ENCODE measurements at regions not wholly inside any gene's neighbourhood (a gene's known extent, or its start where the extent isn't known, plus 50 kb on each side); places are given as distances from the start of the nearest gene placed in this dataset.

- no peaks in the 10 kb centered on the region for H3K27me3 ChIP-seq (ENCODE audit: insufficient read depth, low read length)
- no peaks in the 10 kb centered on the region for H3K4me1 ChIP-seq (ENCODE audit: insufficient read depth, low read length)
- no peaks in the 10 kb centered on the region for H3K36me3 ChIP-seq (ENCODE audit: insufficient read depth, low read length)
- no peaks in the 10 kb centered on the region for H3K9me3 ChIP-seq (ENCODE audit: low read depth, low read length)
- no peaks in the 10 kb centered on the region for H4K20me1 ChIP-seq (ENCODE audit: insufficient read depth, low read length)
- H3K79me2 ChIP-seq (ENCODE audit: insufficient read depth, low read length), result no peaks in the 10 kb centered on the region
- H3K4me3 ChIP-seq (ENCODE audit: insufficient read depth, low read length), result no peak overlapping the region
- no peak overlapping the region for H2AFZ ChIP-seq (ENCODE audit: low read length)
- no peak overlapping the region for H3K27ac ChIP-seq (ENCODE audit: low read depth, low read length)
- no peak overlapping the region for H3K4me2 ChIP-seq (ENCODE audit: insufficient read depth, low read length)
- DNase-seq (ENCODE audit: insufficient read length, low spot score, missing footprints), result no peak
- no peak for TF ChIP-seq CTCF (IDR thresholded peaks at IDR 0.05; ENCODE audit: extremely low read depth, low read depth, low read length)
These were observed 1302.5 kb upstream of the TENM3 start for GRCh38 chr4:180940680-180941079.

- H2AFZ ChIP-seq (ENCODE audit: low read length), result no peak overlapping the region
- H3K27ac ChIP-seq (ENCODE audit: low read depth, low read length), result no peak overlapping the region
- H3K4me2 ChIP-seq (ENCODE audit: insufficient read depth, low read length), result no peak overlapping the region
- H3K27me3 ChIP-seq (ENCODE audit: insufficient read depth, low read length), result no peaks in the 10 kb centered on the region
- no peaks in the 10 kb centered on the region for H3K36me3 ChIP-seq (ENCODE audit: insufficient read depth, low read length)
- no peaks in the 10 kb centered on the region for H3K79me2 ChIP-seq (ENCODE audit: insufficient read depth, low read length)
- no peaks in the 10 kb centered on the region for H3K9me3 ChIP-seq (ENCODE audit: low read depth, low read length)
- no peak overlapping the region for H3K4me3 ChIP-seq (ENCODE audit: insufficient read depth, low read length)
- no peaks in the 10 kb centered on the region for H3K4me1 ChIP-seq (ENCODE audit: insufficient read depth, low read length)
- H4K20me1 ChIP-seq (ENCODE audit: insufficient read depth, low read length), result no peaks in the 10 kb centered on the region
- DNase-seq (ENCODE audit: insufficient read length, low spot score, missing footprints), result no peak
- no peak for TF ChIP-seq CTCF (IDR thresholded peaks at IDR 0.05; ENCODE audit: extremely low read depth, low read depth, low read length)
These were observed 1300.8 kb upstream of the TENM3 start for GRCh38 chr4:180942367-180942916.

GRCh38 chr4:180946188-180946587, 1297.0 kb upstream of the TENM3 start:
- Histone ChIP-seq H3K4me1 (ENCODE audit: insufficient read depth, low read length) (no peaks in the 10 kb centered on the region), H3K4me3 (ENCODE audit: insufficient read depth, low read length) (no peak overlapping the region), H3K36me3 (ENCODE audit: insufficient read depth, low read length) (no peaks in the 10 kb centered on the region), H4K20me1 (ENCODE audit: insufficient read depth, low read length) (no peaks in the 10 kb centered on the region), H2AFZ (ENCODE audit: low read length) (no peak overlapping the region), H3K79me2 (ENCODE audit: insufficient read depth, low read length) (no peaks in the 10 kb centered on the region), H3K27me3 (ENCODE audit: insufficient read depth, low read length) (no peaks in the 10 kb centered on the region), H3K4me2 (ENCODE audit: insufficient read depth, low read length) (no peak overlapping the region), H3K9me3 (ENCODE audit: low read depth, low read length) (no peaks in the 10 kb centered on the region), H3K27ac (ENCODE audit: low read depth, low read length) (no peak overlapping the region)
- no peak for DNase-seq (ENCODE audit: insufficient read length, low spot score, missing footprints)
- TF ChIP-seq CTCF (IDR thresholded peaks at IDR 0.05; ENCODE audit: extremely low read depth, low read depth, low read length), result no peak

GRCh38 chr4:180947425-180947824, 1295.8 kb upstream of the TENM3 start:
- no peak overlapping the region for H3K27ac ChIP-seq (ENCODE audit: low read depth, low read length)
- no peak overlapping the region for H3K4me3 ChIP-seq (ENCODE audit: insufficient read depth, low read length)
- H3K4me2 ChIP-seq (ENCODE audit: insufficient read depth, low read length), result no peak overlapping the region
- no peaks in the 10 kb centered on the region for H4K20me1 ChIP-seq (ENCODE audit: insufficient read depth, low read length)
- no peak for DNase-seq (ENCODE audit: insufficient read length, low spot score, missing footprints)
- H3K36me3 ChIP-seq (ENCODE audit: insufficient read depth, low read length), result no peaks in the 10 kb centered on the region
- H2AFZ ChIP-seq (ENCODE audit: low read length), result no peak overlapping the region
- H3K79me2 ChIP-seq (ENCODE audit: insufficient read depth, low read length), result no peaks in the 10 kb centered on the region
- no peaks in the 10 kb centered on the region for H3K27me3 ChIP-seq (ENCODE audit: insufficient read depth, low read length)
- no peaks in the 10 kb centered on the region for H3K9me3 ChIP-seq (ENCODE audit: low read depth, low read length)
- H3K4me1 ChIP-seq (ENCODE audit: insufficient read depth, low read length), result no peaks in the 10 kb centered on the region
- TF ChIP-seq CTCF (IDR thresholded peaks at IDR 0.05; ENCODE audit: extremely low read depth, low read depth, low read length), result peak; percentile 28
